ENCODE measurements at regions not wholly inside any gene's neighbourhood (a gene's known extent, or its start where the extent isn't known, plus 50 kb on each side); places are given as distances from the start of the nearest gene placed in this dataset.

DNA sequence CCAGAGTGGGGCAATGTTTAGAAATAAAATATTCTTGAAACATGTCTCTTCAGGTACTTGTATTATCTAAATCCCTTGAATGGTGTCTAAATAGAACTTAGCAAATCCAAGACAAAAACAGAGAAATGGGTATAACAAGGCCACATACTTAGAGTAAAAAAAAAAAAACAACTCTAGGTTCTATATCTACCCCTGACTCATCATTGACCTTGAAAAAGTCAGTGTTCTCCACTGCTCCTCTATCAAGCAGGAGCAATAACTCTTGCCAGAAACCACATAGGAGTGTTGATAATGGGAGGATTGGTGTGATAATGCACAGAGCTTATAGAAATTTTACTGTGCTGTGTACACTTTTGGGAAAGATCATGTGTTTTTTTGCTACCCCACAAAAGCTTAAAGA lies 296.6 kb upstream of the PMFBP1 start:
- TF ChIP-seq, protein P1, sequence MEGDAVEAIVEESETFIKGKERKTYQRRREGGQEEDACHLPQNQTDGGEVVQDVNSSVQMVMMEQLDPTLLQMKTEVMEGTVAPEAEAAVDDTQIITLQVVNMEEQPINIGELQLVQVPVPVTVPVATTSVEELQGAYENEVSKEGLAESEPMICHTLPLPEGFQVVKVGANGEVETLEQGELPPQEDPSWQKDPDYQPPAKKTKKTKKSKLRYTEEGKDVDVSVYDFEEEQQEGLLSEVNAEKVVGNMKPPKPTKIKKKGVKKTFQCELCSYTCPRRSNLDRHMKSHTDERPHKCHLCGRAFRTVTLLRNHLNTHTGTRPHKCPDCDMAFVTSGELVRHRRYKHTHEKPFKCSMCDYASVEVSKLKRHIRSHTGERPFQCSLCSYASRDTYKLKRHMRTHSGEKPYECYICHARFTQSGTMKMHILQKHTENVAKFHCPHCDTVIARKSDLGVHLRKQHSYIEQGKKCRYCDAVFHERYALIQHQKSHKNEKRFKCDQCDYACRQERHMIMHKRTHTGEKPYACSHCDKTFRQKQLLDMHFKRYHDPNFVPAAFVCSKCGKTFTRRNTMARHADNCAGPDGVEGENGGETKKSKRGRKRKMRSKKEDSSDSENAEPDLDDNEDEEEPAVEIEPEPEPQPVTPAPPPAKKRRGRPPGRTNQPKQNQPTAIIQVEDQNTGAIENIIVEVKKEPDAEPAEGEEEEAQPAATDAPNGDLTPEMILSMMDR (IDR thresholded peaks at IDR 0.05) = no peak
- no peak for TF ChIP-seq POLR2A (IDR thresholded peaks at IDR 0.05)
- TF ChIP-seq EP300 (IDR thresholded peaks at IDR 0.05) = no peak
- intact Hi-C loops (cut with DNase I) = loop anchor here in 1 of 4 donors (5.0 kb wide), 1 partner anchor 226 kb away; no protein-coding TSS in a partner anchor

DNA sequence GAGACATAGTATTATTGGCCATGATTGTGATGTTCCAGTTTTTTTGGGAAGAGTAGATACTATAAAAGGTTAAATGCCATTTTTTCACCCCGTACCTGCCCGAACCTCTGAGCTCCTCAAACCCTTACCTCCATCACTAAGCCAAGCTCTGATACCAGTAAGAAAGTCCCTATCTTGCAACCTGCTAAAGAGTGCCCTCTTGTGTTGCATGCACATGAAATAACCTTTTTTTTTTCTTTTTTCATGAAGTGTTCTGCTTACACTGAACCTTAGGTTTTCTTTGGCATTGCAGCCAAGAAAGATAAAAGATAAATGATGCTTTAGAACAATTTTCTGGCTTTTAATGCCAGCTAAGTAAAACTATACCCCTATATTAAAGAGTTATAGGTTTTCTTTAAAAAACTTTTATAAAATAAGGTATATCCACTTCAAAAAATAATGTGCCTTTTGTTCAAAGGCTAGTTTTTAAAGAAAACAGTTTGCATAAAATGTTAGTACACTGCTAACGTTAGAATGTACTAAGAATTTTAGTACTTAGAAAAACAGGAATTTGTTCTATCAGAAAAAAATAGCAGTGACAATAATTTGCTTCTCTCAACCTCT lies 295.3 kb upstream of the PMFBP1 start:
- H3K4me1 ChIP-seq (ENCODE audit: insufficient read depth) = no peaks in the 10 kb centered on the region
- no peaks in the 10 kb centered on the region for H3K9me3 ChIP-seq
- no peaks in the 10 kb centered on the region for H3K27me3 ChIP-seq
- intact Hi-C loops (cut with DNase I) = loop anchor here in 1 of 4 donors (5.0 kb wide), 1 partner anchor 225 kb away; no protein-coding TSS in a partner anchor
- H3K36me3 ChIP-seq = no peaks in the 10 kb centered on the region
- H3K27ac ChIP-seq = no peak overlapping the region
- no peak overlapping the region for H3K4me3 ChIP-seq
- WGBS, 3 donors = 31 to 48% (median 32%) methylated on average over 3 of the region's 3 CpGs
- no peak for DNase-seq
- no peak for TF ChIP-seq EP300 (IDR thresholded peaks at IDR 0.05)
- TF ChIP-seq, protein P1 (IDR thresholded peaks at IDR 0.05) = no peak
- no peak for TF ChIP-seq POLR2A (IDR thresholded peaks at IDR 0.05)

More for the DNA sequence above, 296.6 kb upstream of the PMFBP1 start:
- no peaks in the 10 kb centered on the region for H3K36me3 ChIP-seq
- H3K4me3 ChIP-seq = no peak overlapping the region
- H3K9me3 ChIP-seq = no peaks in the 10 kb centered on the region
- no peak overlapping the region for H3K27ac ChIP-seq
- H3K27me3 ChIP-seq = no peaks in the 10 kb centered on the region
- H3K4me1 ChIP-seq (ENCODE audit: insufficient read depth) = no peaks in the 10 kb centered on the region
- DNase-seq = no peak

DNA sequence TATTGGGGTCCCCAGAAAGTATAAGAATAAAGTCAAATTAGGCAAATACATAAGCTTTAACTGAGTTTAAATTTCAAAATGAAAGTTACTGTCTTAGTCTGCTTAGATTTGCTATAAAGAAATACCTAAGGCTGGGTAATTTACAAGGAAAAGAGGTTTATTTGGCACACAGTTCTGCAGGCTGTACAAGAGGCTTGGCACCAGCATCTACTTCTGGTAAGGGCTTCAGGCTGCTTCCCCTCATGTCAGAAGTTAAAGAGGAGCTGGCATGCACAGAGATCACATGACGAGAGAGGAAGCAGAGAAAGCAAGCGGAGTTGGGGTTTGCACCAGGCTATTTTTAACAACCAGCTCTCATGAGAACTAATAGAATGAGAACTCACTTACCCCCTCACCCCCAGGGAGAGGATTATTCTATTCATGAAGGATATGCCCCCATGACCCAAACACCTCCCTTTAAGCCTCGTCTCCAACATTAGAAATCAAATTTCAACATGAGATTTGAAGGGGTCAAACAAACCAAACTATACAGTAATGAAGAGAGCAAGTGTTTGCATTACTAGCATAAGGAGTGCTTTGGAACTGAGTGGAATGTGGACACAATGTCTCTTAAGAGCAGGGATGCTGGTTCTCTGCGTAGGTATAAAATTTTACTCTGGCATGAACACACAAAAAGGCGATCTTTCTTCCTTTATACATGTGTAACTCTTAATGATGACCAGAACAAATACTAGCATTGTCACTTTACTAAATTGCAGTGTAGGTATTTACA lies 292.8 kb upstream of the PMFBP1 start:
- 87 to 93% (median 91%) methylated on average over 5 of the region's 5 CpGs for WGBS, 3 donors
- no peaks in the 10 kb centered on the region for H3K4me1 ChIP-seq (ENCODE audit: insufficient read depth)
- TF ChIP-seq, protein P1 (IDR thresholded peaks at IDR 0.05) = no peak
- TF ChIP-seq POLR2A (IDR thresholded peaks at IDR 0.05) (no peak), EP300 (IDR thresholded peaks at IDR 0.05) (no peak)
- no peaks in the 10 kb centered on the region for H3K9me3 ChIP-seq
- no peaks in the 10 kb centered on the region for H3K36me3 ChIP-seq
- intact Hi-C loops (cut with DNase I) = loop anchor here in 1 of 4 donors (5.0 kb wide), 1 partner anchor 222 kb away; no protein-coding TSS in a partner anchor
- no peak overlapping the region for H3K27ac ChIP-seq
- DNase-seq = no peak
- H3K27me3 ChIP-seq = no peaks in the 10 kb centered on the region
- no peak overlapping the region for H3K4me3 ChIP-seq

DNA sequence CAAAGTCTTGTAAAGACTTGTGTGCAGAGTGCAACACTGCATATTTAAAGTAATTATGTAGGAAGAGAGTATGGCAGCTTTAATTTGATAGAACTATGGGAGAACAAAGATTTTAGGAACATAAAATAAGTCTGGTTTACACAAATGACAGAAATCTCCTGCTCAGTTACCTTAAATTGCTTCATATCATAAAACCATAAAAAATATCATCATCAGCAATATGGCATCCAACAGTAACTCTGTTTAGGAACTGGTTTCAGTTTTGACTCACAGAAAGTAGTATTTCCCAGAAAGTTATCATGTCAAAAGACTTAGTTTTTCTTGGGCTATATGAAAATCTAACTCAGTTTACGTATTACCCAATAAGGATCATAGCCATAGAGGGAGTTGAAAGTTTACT lies 292.1 kb upstream of the PMFBP1 start:
- H3K36me3 ChIP-seq = no peaks in the 10 kb centered on the region
- no peak for TF ChIP-seq EP300 (IDR thresholded peaks at IDR 0.05)
- TF ChIP-seq, protein P1 (IDR thresholded peaks at IDR 0.05) = no peak
- TF ChIP-seq POLR2A (IDR thresholded peaks at IDR 0.05) = no peak
- H3K27ac ChIP-seq = no peak overlapping the region
- H3K4me3 ChIP-seq = no peak overlapping the region
- H3K9me3 ChIP-seq = no peaks in the 10 kb centered on the region
- H3K4me1 ChIP-seq (ENCODE audit: insufficient read depth) = no peaks in the 10 kb centered on the region
- 93 to 98% (median 98%) methylated on average over 1 of the region's 1 CpG for WGBS, 3 donors
- H3K27me3 ChIP-seq = no peaks in the 10 kb centered on the region
- intact Hi-C loops (cut with DNase I) = no loop called here
- DNase-seq = no peak
